ENCODE measurements at regions not wholly inside any gene's neighbourhood (a gene's known extent, or its start where the extent isn't known, plus 50 kb on each side); places are given as distances from the start of the nearest gene placed in this dataset.

DNA sequence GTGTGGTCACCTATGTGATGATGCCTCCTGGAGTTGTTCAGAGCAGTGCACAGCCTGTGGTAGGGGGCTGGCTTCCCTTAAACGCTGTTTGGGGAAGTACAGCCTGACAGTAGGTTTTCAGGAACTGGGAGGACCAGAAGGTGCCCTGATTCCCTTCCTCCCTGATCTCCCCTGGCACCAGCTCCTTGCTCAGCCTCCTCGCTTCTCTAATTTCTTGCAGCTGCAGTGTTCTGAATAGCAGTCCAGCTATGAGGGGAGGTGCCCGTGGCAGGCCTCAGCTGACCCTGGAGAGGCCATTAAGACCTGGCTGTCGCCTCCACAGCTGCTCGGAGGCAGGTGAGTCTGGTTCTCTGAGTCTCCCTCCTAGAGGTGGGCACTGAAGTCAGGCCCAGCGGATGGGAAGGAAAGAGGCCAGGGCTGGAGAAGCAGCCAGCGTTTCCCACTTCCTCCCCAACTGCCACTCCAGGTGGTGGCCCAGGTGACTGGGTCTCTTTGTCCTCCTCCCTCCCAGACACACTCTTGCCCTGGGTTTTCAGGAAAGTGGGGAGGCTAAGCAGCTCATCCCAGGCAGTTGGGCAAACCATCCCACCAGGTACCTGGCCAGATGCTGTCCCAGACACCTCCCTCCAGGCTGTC, 52.0 kb upstream of the RPL11 start:
- in situ Hi-C loops (cut with MboI; ENCODE audit: low sequenced_read_pairs), result loop anchor here (5.0 kb wide), 1 partner anchor 97 kb away; no protein-coding TSS in a partner anchor

DNA sequence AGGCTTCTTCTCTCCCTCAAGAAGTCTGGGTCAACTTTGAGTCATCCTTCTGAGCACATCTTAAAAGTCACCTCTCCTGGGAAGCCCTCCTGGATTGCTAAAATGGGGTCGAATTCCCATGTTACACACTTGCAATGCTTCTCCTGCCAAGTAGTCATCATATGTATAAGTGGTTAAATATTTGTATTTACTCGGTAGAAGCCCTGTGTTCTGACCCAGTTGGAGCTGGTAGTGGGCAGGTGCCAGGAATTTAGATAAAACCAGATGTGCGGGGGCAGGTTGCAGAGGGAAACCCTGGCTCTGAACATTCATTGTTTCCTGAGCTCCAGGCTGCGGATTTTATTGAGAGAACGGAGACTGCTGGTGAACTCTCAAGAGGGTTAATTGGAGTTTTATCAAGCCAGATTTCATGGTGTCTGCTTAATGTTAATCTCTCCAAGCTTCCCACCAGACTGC, 52.8 kb upstream of the RPL11 start:
- in situ Hi-C loops (cut with MboI; ENCODE audit: low sequenced_read_pairs), result loop anchor here (5.0 kb wide), 1 partner anchor 97 kb away; no protein-coding TSS in a partner anchor

- in situ Hi-C loops (cut with MboI; ENCODE audit: low sequenced_read_pairs), result loop anchor here (5.0 kb wide), 1 partner anchor 96 kb away; no protein-coding TSS in a partner anchor
Observed at GRCh38 chr1:23638188-23638619, 53.4 kb upstream of the RPL11 start.

DNA sequence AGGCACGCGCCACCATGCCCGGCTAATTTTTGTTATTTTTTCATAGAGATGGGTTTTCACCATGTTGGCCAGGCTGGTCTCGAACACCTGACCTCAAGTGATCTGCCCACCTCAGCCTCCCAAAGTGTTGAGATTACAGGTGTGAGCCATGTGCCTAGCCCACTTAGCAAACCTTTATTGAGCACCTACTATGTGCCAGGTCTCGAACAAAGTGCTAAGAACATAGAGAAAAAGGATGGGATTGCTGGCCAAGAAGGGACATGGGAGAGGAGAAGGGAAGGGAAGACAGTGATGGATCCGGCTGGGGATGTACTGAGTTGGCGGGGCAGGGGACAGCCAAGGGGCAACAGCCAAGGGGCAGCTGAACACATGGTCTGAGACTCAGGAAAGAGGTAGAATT, 55.6 kb upstream of the RPL11 start:
- in situ Hi-C loops (cut with MboI; ENCODE audit: low sequenced_read_pairs), result loop anchor here (5.0 kb wide), 1 partner anchor 94 kb away; no protein-coding TSS in a partner anchor

DNA sequence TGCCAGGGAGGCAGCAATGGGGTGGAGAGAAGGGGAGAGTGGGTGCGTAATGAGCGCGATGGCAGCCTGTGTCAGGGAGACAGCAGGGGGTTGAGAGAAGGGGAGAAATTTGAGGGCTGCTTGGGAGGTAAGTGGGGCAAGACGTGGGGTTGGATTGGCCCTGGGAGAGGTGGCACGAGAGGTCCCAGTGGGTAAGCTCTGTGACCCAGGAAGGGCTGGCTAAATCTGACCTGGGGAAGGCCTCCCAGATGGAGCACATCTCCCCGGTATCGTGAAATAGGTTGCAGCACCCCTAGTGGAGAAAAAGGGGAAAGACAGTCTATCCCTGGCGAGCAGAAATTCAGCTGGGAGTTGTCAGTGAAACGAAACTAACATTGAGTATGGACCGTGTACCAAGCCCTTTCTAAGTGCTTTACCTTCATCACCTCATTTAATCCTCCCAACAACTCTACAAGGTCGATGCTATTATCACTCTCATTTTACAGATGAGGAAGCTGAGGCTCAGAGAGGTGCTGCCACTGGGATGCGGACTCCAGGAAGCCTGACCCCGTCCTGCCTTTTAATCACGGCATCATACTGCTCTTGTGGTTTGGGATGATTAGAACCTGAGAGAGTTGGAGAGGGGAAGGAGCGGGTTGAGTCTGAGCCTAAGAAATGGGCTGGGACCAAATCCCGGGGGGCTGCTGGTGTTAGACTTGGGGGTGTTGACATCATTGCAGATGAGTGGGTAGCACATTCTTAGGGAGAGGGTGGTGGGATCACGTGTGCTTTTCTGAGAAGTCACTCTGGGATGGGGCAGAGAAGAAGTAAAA, 56.6 kb upstream of the RPL11 start:
- in situ Hi-C loops (cut with MboI; ENCODE audit: low sequenced_read_pairs), result loop anchor here (5.0 kb wide), 1 partner anchor 93 kb away; no protein-coding TSS in a partner anchor

DNA sequence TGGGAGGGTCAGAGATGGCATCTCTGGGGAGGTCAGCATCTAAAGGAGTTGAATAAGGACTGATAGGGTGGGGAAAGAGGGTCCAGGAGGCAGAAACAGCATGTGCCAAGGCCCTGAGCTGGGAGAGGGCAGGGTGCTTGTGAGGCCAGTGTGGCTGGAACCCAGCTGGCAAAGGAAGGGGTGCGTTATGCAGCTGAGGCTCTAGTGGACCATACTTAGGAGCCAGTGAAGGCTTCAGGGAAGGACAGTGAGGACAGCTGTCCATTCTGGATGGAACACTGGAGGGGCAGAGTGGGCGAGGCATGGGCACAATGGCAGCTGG, 57.1 kb upstream of the RPL11 start:
- in situ Hi-C loops (cut with MboI; ENCODE audit: low sequenced_read_pairs), result no loop called here

DNA sequence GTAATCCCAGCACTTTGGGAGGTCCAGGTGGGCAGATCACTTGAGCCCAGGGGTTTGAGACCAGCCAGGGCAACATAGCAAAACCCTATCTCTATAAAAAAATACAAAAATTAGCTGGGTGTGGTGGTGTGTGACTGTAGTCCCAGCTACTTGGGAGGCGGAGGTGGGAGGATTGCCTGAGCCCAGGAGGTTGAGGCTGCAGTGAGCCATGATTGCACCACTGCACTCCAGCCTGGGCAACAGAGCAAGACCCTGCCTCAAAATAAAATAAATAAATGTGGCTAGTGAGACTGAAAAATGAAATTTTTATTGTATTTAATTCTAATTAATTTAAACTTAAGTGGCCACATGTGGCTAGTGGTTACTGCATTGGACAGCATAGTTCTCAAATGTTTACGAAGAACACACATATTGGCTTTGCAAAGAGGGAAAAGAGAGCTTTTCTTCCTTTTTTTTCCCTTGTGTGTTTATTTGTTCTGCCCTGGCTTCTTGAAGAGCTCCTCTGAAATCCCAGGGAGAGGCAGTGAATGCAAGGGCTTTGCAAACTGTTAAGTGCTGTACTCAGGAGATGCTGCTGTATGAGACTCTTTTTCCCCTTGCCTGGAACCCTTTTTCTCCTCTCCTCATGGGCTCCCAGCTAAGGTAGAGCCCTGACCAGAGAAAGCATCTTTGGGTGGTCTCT, 59.0 kb upstream of the RPL11 start:
- in situ Hi-C loops (cut with MboI; ENCODE audit: low sequenced_read_pairs), result no loop called here

- in situ Hi-C loops (cut with MboI; ENCODE audit: low sequenced_read_pairs), result no loop called here
Observed at GRCh38 chr1:23629708-23630290, 61.8 kb upstream of the RPL11 start.

DNA sequence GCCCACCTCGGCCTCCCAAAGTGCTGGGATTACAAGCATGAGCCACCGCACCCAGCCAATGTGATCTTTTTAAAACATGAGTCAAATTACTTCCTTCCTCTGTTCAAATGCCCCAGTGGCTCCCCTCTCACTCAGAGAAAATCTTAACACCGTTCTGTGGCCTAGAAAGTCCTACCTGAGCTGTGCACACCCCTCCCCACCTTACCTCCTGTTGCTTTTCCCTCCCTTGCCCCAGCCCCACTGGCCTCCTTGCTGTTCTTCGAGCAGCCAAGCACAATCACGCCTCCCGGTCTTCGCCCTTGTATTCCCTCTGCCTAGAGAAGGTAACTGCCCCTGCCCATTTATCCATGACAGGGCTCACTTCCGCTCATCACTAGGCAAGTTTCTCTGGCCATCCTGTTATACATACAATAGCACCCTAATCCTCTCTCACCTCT, 62.6 kb upstream of the RPL11 start:
- in situ Hi-C loops (cut with MboI; ENCODE audit: low sequenced_read_pairs), result no loop called here

DNA sequence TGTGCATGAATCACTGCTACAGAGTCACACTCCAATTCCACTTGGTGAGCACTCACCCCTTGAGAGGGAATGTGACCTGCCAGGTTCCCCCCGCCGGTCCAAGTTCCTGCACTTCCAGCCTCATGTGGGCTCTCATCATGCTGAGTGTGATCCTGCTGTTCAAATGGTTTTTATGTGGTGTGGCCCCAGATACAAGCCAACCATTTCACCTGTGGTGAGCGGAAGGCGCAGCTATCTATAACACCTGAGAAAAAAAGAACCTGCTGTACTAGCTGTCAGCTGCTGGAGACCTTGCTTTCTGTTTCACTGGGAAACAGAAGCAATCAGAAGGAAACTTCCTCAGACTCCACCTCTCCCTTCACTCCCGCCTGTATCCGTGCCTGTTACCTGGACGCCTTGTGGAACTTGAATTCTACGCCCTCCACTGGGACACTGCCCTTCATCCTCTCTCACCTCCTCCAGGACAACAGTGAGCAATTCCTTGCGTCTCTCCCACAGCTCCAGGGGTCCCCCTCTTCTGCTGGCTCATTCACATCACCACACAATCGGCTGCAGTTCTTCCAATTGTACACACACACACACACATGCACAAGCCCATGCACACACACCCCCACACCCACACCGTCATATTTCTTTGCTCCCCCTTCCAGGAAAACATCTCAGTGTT, 64.4 kb upstream of the RPL11 start:
- in situ Hi-C loops (cut with MboI; ENCODE audit: low sequenced_read_pairs), result no loop called here

DNA sequence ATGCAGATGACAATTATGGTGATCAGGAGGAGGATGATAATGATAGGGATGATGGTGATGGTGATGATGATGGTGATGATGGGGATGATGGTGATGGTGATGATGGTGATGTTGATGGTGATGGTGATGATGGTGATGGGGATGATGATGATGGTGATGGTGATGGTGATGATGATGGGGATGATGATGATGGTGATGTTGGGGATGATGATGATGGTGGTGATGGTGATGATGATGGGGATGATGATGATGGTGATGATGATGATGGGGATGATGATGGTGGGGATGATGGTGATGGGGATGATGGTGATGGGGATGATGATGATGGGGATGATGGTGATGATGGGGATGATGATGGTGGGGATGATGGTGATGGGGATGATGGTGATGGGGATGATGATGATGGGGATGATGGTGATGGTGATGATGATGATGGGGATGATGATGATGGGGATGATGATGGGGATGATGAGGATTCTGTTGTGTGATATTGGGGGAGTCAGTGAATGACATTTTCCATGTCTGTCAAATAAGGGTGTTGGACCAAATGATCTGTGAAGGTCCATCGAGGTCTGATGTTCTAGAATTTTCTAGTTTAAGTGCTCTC, 65.6 kb upstream of the RPL11 start:
- in situ Hi-C loops (cut with MboI; ENCODE audit: low sequenced_read_pairs), result no loop called here

DNA sequence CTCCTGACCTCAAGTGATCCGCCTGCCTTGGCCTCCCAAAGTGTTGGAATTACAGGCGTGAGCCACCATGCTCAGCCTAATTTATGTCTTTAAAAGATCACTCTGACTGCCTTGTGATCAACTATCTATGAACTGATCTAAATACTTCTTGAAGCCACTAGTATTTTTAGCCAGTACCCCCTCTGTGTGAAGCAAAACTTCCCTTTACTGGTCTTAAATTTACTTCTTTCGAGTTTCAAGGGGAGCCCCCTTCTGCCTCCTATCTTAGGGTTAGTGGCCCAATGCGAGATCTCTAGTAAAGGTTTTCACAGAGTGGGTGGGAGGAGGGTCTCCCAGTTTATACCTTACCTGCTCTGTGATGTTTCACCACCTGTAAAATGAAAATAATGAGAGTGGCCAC, 66.1 kb upstream of the RPL11 start:
- in situ Hi-C loops (cut with MboI; ENCODE audit: low sequenced_read_pairs), result no loop called here

- in situ Hi-C loops (cut with MboI; ENCODE audit: low sequenced_read_pairs), result no loop called here
Observed at GRCh38 chr1:23624440-23624839, 65.1 kb upstream of the ID3 start.

- in situ Hi-C loops (cut with MboI; ENCODE audit: low sequenced_read_pairs), result no loop called here
Observed at GRCh38 chr1:23622284-23622683, 63.0 kb upstream of the ID3 start.

DNA sequence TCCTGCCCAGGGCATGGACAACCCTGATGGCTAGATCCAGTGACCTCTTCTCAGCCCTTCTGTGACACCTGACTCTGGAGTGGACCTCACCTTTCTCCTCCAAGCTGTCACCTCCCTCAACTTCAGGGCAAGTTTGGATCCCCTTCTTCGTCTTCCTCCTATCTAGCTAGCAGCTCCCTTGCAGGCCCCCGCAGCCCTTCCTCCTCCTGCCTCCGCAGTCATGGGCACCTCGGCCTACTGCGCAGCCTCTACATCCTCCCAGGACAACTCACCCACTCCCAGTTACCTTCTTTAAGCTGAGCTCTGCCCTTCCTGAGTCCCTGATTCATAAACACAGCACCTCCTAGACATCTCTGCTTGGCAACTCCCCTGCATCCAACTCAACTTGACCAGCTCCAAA, 61.3 kb upstream of the ID3 start:
- in situ Hi-C loops (cut with MboI; ENCODE audit: low sequenced_read_pairs), result no loop called here

- in situ Hi-C loops (cut with MboI; ENCODE audit: low sequenced_read_pairs), result no loop called here
Observed at GRCh38 chr1:23619299-23620188, 60.2 kb upstream of the ID3 start.

- in situ Hi-C loops (cut with MboI; ENCODE audit: low sequenced_read_pairs), result no loop called here
Observed at GRCh38 chr1:23618586-23619083, 59.3 kb upstream of the ID3 start.

GRCh38 chr1:23617084-23617521, 57.8 kb upstream of the ID3 start:
- in situ Hi-C loops (cut with MboI; ENCODE audit: low sequenced_read_pairs), result no loop called here

DNA sequence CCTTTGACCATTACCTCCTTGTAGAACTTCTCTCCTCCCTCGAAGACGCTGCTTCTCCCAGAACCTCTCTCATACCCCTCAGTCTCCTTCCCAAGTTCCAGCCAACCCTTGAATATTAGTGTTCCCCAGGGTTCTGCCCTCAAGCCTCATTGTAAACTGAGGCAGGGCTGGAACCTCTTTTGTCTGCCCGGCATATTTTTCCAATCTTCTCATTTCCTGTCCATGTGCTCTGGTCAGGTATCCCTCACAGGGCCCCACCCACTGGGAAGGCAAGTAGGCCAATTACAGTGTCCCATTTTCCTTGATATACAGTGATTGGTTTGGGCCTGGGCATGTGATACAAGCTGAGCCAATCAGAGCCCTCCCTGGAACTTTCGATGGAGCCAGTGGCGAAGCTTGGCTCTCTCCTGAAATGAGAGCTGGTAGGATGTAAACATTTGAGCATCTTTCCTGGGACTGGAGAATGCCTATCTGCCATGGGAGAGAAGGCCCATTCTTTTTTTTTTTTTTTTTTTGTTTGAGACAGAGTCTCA, 57.1 kb upstream of the ID3 start:
- in situ Hi-C loops (cut with MboI; ENCODE audit: low sequenced_read_pairs), result no loop called here

Measured in HL-60/S4 treated with phorbol 12-myristate 13-acetate at 8.2 ng/mL for 4 days and 3 days (cell line).